ENCODE measurements at regions not wholly inside any gene's neighbourhood (a gene's known extent, or its start where the extent isn't known, plus 50 kb on each side); places are given as distances from the start of the nearest gene placed in this dataset.

GRCh38 chr6:139433631-139434419 is 59.4 kb upstream of the CITED2 start:
- DNase-seq (ENCODE audit: low spot score): no peak
- TF ChIP-seq CTCF (conservative IDR thresholded peaks at IDR 0.05; ENCODE audit: low read depth, low read length) (no peak), EZH2 (IDR thresholded peaks at IDR 0.05; ENCODE audit: borderline replicate concordance, low read depth, low read length, poor library complexity, severe bottlenecking) (no peak)
- no peak overlapping the region for H3K4me3 ChIP-seq (ENCODE audit: low read depth, low read length, poor library complexity, severe bottlenecking)
- no peaks in the 10 kb centered on the region for H3K36me3 ChIP-seq (ENCODE audit: insufficient read depth, low read length, poor library complexity, severe bottlenecking)
- no peaks in the 10 kb centered on the region for H3K4me1 ChIP-seq (ENCODE audit: insufficient read depth, low read length, poor library complexity, severe bottlenecking)
- no peak overlapping the region for H3K27ac ChIP-seq (ENCODE audit: low read depth, low read length, poor library complexity, severe bottlenecking)
- BruUV-seq (replicated peaks): no TSS peak
- H3K9me3 ChIP-seq (ENCODE audit: low read depth, low read length, poor library complexity, severe bottlenecking): no peaks in the 10 kb centered on the region
- intact Hi-C loops (cut with micrococcal nuclease; ENCODE audit: unreplicated experiment): no loop called here
- ChIA-PET CTCF (no interaction called here), POLR2A (ENCODE audit: low non-redundant PET) (no interaction called here)
- H3K27me3 ChIP-seq (replicated peaks; ENCODE audit: insufficient read depth, low read depth, low read length, poor library complexity): no peaks in the 10 kb centered on the region

- Histone ChIP-seq H3K27me3 (replicated peaks; ENCODE audit: insufficient read depth, low read depth, low read length, poor library complexity) (no peaks in the 10 kb centered on the region), H3K9me3 (ENCODE audit: low read depth, low read length, poor library complexity, severe bottlenecking) (no peaks in the 10 kb centered on the region), H3K4me1 (ENCODE audit: insufficient read depth, low read length, poor library complexity, severe bottlenecking) (no peaks in the 10 kb centered on the region), H3K27ac (ENCODE audit: low read depth, low read length, poor library complexity, severe bottlenecking) (no peak overlapping the region), H3K36me3 (ENCODE audit: insufficient read depth, low read length, poor library complexity, severe bottlenecking) (no peaks in the 10 kb centered on the region), H3K4me3 (ENCODE audit: low read depth, low read length, poor library complexity, severe bottlenecking) (no peak overlapping the region)
- ChIA-PET POLR2A (ENCODE audit: low non-redundant PET) (no interaction called here), CTCF (no interaction called here)
- intact Hi-C loops (cut with micrococcal nuclease; ENCODE audit: unreplicated experiment): no loop called here
- TF ChIP-seq CTCF (conservative IDR thresholded peaks at IDR 0.05; ENCODE audit: low read depth, low read length): no peak
- no peak for TF ChIP-seq EZH2 (IDR thresholded peaks at IDR 0.05; ENCODE audit: borderline replicate concordance, low read depth, low read length, poor library complexity, severe bottlenecking)
- no peak for DNase-seq (ENCODE audit: low spot score)
- no TSS peak for BruUV-seq (replicated peaks)
These were observed 57.1 kb upstream of the CITED2 start for GRCh38 chr6:139431602-139431956.

DNA sequence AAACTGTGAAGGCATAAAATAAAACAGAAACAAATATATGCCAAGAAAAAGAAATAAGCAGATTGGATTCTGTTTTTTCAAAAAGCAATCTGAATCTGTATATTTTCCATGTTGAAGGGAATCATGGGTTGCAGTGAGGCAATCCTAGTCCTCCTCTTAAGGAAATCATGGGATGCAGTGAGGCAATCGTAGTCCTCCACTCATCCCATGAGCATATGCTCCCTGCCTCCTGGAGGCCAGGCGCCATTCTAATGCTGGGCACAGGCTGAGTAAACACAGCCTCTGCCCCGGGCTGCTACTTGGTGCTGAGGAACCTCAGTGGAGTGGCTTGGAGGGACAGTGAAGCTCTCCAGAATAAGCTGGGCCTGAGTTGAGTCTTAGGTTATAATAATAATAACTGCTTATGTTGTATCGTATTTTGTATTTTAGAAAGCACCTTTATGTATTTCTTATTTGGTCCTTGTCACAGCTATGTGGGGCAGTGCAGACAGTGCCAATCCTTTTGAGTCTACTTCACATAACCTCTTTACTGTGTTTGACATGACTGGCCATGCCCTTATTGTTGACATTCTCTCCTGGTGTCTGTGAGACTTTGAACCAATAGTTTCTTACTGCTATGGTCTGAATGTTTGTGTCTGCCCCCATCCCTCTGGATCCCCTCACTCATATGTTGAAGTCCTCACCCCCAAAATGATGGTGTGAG is 56.6 kb upstream of the CITED2 start:
- Histone ChIP-seq H3K36me3 (ENCODE audit: insufficient read depth, low read length, poor library complexity, severe bottlenecking) (no peaks in the 10 kb centered on the region), H3K27me3 (replicated peaks; ENCODE audit: insufficient read depth, low read depth, low read length, poor library complexity) (no peaks in the 10 kb centered on the region), H3K9me3 (ENCODE audit: low read depth, low read length, poor library complexity, severe bottlenecking) (no peaks in the 10 kb centered on the region), H3K4me1 (ENCODE audit: insufficient read depth, low read length, poor library complexity, severe bottlenecking) (no peaks in the 10 kb centered on the region), H3K4me3 (ENCODE audit: low read depth, low read length, poor library complexity, severe bottlenecking) (no peak overlapping the region), H3K27ac (ENCODE audit: low read depth, low read length, poor library complexity, severe bottlenecking) (no peak overlapping the region)
- DNase-seq (ENCODE audit: low spot score): no peak
- TF ChIP-seq EZH2 (IDR thresholded peaks at IDR 0.05; ENCODE audit: borderline replicate concordance, low read depth, low read length, poor library complexity, severe bottlenecking) (no peak), CTCF (conservative IDR thresholded peaks at IDR 0.05; ENCODE audit: low read depth, low read length) (no peak)
- POLR2A ChIA-PET (ENCODE audit: low non-redundant PET): no interaction called here
- CTCF ChIA-PET: no interaction called here
- no TSS peak for BruUV-seq (replicated peaks)
- intact Hi-C loops (cut with micrococcal nuclease; ENCODE audit: unreplicated experiment): no loop called here

All from A673 (cell line).